CD4-positive, alpha-beta T cell (primary cell): ENCODE measurements at regions not wholly inside any gene's neighbourhood (a gene's known extent, or its start where the extent isn't known, plus 50 kb on each side); places are given as distances from the start of the nearest gene placed in this dataset.
"Not testable (repeated sequence)": the region's sequence is repeated elsewhere in the genome, so short reads cannot be mapped to it uniquely, and the experiment has no call there.

Experiments
- ATAC-seq: fragments of 200-7000 bp; cut with Tn5 transposase; one replicate; pipeline ENCODE4 v1.10.0; 2022; ENCODE audit warnings: mild to moderate bottlenecking; ENCODE audit not compliant: poor library complexity
- CTCF ChIA-PET: fragments of 350-600 bp; sonication (Branson Sonifier 250); formaldehyde crosslinking; loops from one replicate; lab custom pipeline; 2021; ENCODE audit warnings: antibody characterized with exemption, inconsistent platforms; lab: Charles Lee
- POLR2A ChIA-PET: fragments of 350-600 bp; sonication (Branson Sonifier 250); formaldehyde crosslinking; loops from one replicate; lab custom pipeline; 2021; ENCODE audit warnings: antibody characterized with exemption, inconsistent platforms; lab: Charles Lee
- DNase-seq, 14 experiments: peaks; one replicate each; pipeline ENCODE4 v3.0.0-alpha.2; 2013 to 2020; ENCODE audit warnings: mixed read lengths in 2 of 14
- H3K27ac ChIP-seq, 2 donors: one replicate each; pipeline versions ENCODE4 v1.5.1 to v1.7.0; 2013; ENCODE audit warnings: low read length in 2 of 2, low read depth in 1 of 2, mild to moderate bottlenecking in 1 of 2
- H3K27me3 ChIP-seq, 2 experiments: 1 replicate in 1 of 2; 2 replicates in 1 of 2; pipeline versions ENCODE4 v1.6.1 to v1.7.0; 2013; ENCODE audit warnings: low read length in 2 of 2, control low read depth in 1 of 2, mild to moderate bottlenecking in 1 of 2, moderate library complexity in 1 of 2; ENCODE audit not compliant: insufficient read depth in 2 of 2, control insufficient read depth in 1 of 2
- H3K36me3 ChIP-seq: one replicate; pipeline ENCODE4 v1.6.1; 2013; ENCODE audit warnings: low read length, control low read depth; ENCODE audit not compliant: insufficient read depth
- H3K4me1 ChIP-seq: one replicate; pipeline ENCODE4 v1.6.1; 2013; ENCODE audit warnings: low read length, control low read depth; ENCODE audit not compliant: insufficient read depth
- H3K4me3 ChIP-seq: one replicate; pipeline ENCODE4 v1.5.1; 2013; ENCODE audit warnings: mild to moderate bottlenecking, low read length, moderate library complexity
- H3K9me3 ChIP-seq, 2 experiments: 1 replicate in 1 of 2; 2 replicates in 1 of 2; pipeline versions ENCODE4 v1.6.1 to v1.7.0; 2013; ENCODE audit warnings: low read length in 2 of 2, mild to moderate bottlenecking in 2 of 2, control low read depth in 1 of 2, moderate library complexity in 1 of 2; ENCODE audit not compliant: control insufficient read depth in 1 of 2, insufficient read depth in 1 of 2
- H3K27ac Mint-ChIP-seq: one replicate; pipeline ENCODE4 v1.8.0; 2020; ENCODE audit warnings: mixed read lengths
- H3K27me3 Mint-ChIP-seq: one replicate; pipeline ENCODE4 v1.8.0; 2021; ENCODE audit warnings: mixed read lengths
- H3K36me3 Mint-ChIP-seq: one replicate; pipeline ENCODE4 v1.8.0; 2021; ENCODE audit warnings: low read depth, mixed read lengths
- H3K4me1 Mint-ChIP-seq: one replicate; pipeline ENCODE4 v1.8.0; 2021; ENCODE audit warnings: low read depth, mixed read lengths
- H3K4me3 Mint-ChIP-seq: one replicate; pipeline ENCODE4 v1.8.0; 2020; ENCODE audit warnings: mild to moderate bottlenecking, mixed read lengths
- H3K9me3 Mint-ChIP-seq: one replicate; pipeline ENCODE4 v1.8.0; 2020; ENCODE audit warnings: mixed read lengths
- intact Hi-C, 2 experiments: fragments of 100-400 bp; cut with DNase I in 1 of 2; cut with micrococcal nuclease in 1 of 2; formaldehyde crosslinking; loops; one replicate each; pipeline versions ENCODE4 v1.15.1 to v1.9.0; 2023 to 2025; cut with DNase I, micrococcal nuclease
- TF ChIP-seq, protein P1 (sequence below): fragments of 200-600 bp; IDR thresholded peaks from one replicate; pipeline ENCODE4 v1.8.0; 2022; ENCODE audit warnings: antibody characterized with exemption, mild to moderate bottlenecking

- POLR2A ChIA-PET: interaction anchor here (1.0 kb wide), 1 partner anchor 96 kb away, joined by 3 read pairs; no protein-coding TSS in a partner anchor
- H3K4me3 Mint-ChIP-seq, H3K9me3 Mint-ChIP-seq, H3K9me3 ChIP-seq, H3K27me3 Mint-ChIP-seq, intact Hi-C loops, H3K36me3 ChIP-seq, H3K27me3 ChIP-seq, H3K27ac Mint-ChIP-seq: not testable (repeated sequence)
- TF ChIP-seq, protein P1, sequence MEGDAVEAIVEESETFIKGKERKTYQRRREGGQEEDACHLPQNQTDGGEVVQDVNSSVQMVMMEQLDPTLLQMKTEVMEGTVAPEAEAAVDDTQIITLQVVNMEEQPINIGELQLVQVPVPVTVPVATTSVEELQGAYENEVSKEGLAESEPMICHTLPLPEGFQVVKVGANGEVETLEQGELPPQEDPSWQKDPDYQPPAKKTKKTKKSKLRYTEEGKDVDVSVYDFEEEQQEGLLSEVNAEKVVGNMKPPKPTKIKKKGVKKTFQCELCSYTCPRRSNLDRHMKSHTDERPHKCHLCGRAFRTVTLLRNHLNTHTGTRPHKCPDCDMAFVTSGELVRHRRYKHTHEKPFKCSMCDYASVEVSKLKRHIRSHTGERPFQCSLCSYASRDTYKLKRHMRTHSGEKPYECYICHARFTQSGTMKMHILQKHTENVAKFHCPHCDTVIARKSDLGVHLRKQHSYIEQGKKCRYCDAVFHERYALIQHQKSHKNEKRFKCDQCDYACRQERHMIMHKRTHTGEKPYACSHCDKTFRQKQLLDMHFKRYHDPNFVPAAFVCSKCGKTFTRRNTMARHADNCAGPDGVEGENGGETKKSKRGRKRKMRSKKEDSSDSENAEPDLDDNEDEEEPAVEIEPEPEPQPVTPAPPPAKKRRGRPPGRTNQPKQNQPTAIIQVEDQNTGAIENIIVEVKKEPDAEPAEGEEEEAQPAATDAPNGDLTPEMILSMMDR: peak; percentile 95
- peaks cover 37% of the 10 kb centered on the region for H3K36me3 Mint-ChIP-seq
- H3K27ac ChIP-seq: peak overlapping the region; percentile 88 to 94
- H3K4me1 Mint-ChIP-seq: peaks cover 44% of the 10 kb centered on the region
- DNase-seq (peak; percentile 94 to 100 (median 98)), ATAC-seq (peak; percentile 97)
- CTCF ChIA-PET: interaction anchor here (0.6 kb wide), 1 partner anchor 8 kb away, joined by 3 read pairs; no protein-coding TSS in a partner anchor
- H3K4me1 ChIP-seq: peaks cover 13% of the 10 kb centered on the region
- H3K4me3 ChIP-seq: peak overlapping the region; percentile 68
Observed at GRCh38 chr9:40991741-40992471, 136.6 kb downstream of the FOXD4L6 start.

- H3K4me3 ChIP-seq: peak overlapping the region; percentile 68
- POLR2A ChIA-PET: interaction anchor here (1.0 kb wide), 1 partner anchor 97 kb away, joined by 3 read pairs; no protein-coding TSS in a partner anchor
- peaks cover 13% of the 10 kb centered on the region for H3K4me1 ChIP-seq
- H3K4me3 Mint-ChIP-seq, H3K9me3 Mint-ChIP-seq, ATAC-seq, H3K27ac Mint-ChIP-seq, H3K36me3 ChIP-seq, H3K27me3 ChIP-seq, H3K9me3 ChIP-seq, intact Hi-C loops, DNase-seq, H3K27me3 Mint-ChIP-seq: not testable (repeated sequence)
- H3K27ac ChIP-seq: peak overlapping the region; percentile 88 to 94
- CTCF ChIA-PET: interaction anchor here (0.6 kb wide), 1 partner anchor 9 kb away, joined by 3 read pairs; no protein-coding TSS in a partner anchor
- Mint-ChIP-seq H3K36me3 (peaks cover 31% of the 10 kb centered on the region), H3K4me1 (peaks cover 38% of the 10 kb centered on the region)
Observed at GRCh38 chr9:40991100-40991740, 137.3 kb downstream of the FOXD4L6 start.

DNA sequence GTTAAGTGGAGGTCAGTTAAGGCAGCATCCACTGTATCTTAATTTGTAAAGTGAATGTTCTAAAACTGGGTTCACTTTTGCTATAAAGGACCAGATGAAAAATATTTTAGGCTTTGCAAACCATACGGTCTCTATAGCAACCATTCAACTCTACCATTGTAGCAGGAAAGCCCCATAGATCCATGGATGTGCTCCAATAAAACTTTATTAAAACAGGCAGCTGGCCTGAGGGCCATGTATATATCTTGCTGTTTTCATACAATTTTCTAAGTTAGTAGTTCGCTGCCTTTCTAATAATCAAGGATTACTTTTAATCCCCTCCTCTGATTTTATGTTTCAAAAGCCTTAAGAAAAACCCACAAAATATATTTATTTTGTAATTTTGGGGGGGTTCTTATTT lies 142.1 kb downstream of the FOXD4L6 start:
- ATAC-seq, H3K36me3 ChIP-seq, H3K9me3 Mint-ChIP-seq, H3K4me3 ChIP-seq, H3K27ac Mint-ChIP-seq, intact Hi-C loops, POLR2A ChIA-PET, H3K27me3 Mint-ChIP-seq, H3K27ac ChIP-seq, H3K9me3 ChIP-seq, DNase-seq, CTCF ChIA-PET, H3K4me1 Mint-ChIP-seq, H3K27me3 ChIP-seq, H3K4me3 Mint-ChIP-seq, H3K4me1 ChIP-seq: not testable (repeated sequence)
- H3K36me3 Mint-ChIP-seq: peaks cover 10% of the 10 kb centered on the region

- H3K4me3 Mint-ChIP-seq, H3K27ac Mint-ChIP-seq, H3K4me1 Mint-ChIP-seq, H3K36me3 ChIP-seq, DNase-seq, H3K4me1 ChIP-seq, ATAC-seq, H3K36me3 Mint-ChIP-seq, H3K27me3 Mint-ChIP-seq, H3K27ac ChIP-seq, POLR2A ChIA-PET, H3K9me3 ChIP-seq, intact Hi-C loops, H3K9me3 Mint-ChIP-seq, H3K4me3 ChIP-seq, CTCF ChIA-PET, H3K27me3 ChIP-seq: not testable (repeated sequence)
Observed at GRCh38 chr9:40975351-40975750, 153.1 kb downstream of the FOXD4L6 start.

GRCh38 chr9:40974912-40975311 lies 153.6 kb downstream of the FOXD4L6 start:
- H3K4me3 ChIP-seq, H3K36me3 Mint-ChIP-seq, H3K9me3 Mint-ChIP-seq, H3K36me3 ChIP-seq, CTCF ChIA-PET, POLR2A ChIA-PET, H3K4me1 Mint-ChIP-seq, H3K27me3 ChIP-seq, intact Hi-C loops, ATAC-seq, H3K27me3 Mint-ChIP-seq, H3K4me3 Mint-ChIP-seq, H3K4me1 ChIP-seq, DNase-seq, H3K9me3 ChIP-seq, H3K27ac Mint-ChIP-seq, H3K27ac ChIP-seq: not testable (repeated sequence)

GRCh38 chr9:40971773-40972172 lies 156.7 kb downstream of the FOXD4L6 start:
- H3K4me3 Mint-ChIP-seq, H3K4me1 Mint-ChIP-seq, ATAC-seq, H3K27me3 Mint-ChIP-seq, POLR2A ChIA-PET, H3K36me3 Mint-ChIP-seq, H3K27ac Mint-ChIP-seq, H3K4me3 ChIP-seq, H3K27ac ChIP-seq, H3K4me1 ChIP-seq, H3K9me3 Mint-ChIP-seq, H3K27me3 ChIP-seq, intact Hi-C loops, CTCF ChIA-PET, H3K36me3 ChIP-seq, H3K9me3 ChIP-seq, DNase-seq: not testable (repeated sequence)
